Amniotic epithelial cell (primary cell): ENCODE measurements at regions not wholly inside any gene's neighbourhood (a gene's known extent, or its start where the extent isn't known, plus 50 kb on each side); places are given as distances from the start of the nearest gene placed in this dataset.

Source experiments
- DNase-seq: peaks from one replicate; pipeline ENCODE4 v3.0.0-alpha.2; 2010; ENCODE audit warnings: low read depth

DNA sequence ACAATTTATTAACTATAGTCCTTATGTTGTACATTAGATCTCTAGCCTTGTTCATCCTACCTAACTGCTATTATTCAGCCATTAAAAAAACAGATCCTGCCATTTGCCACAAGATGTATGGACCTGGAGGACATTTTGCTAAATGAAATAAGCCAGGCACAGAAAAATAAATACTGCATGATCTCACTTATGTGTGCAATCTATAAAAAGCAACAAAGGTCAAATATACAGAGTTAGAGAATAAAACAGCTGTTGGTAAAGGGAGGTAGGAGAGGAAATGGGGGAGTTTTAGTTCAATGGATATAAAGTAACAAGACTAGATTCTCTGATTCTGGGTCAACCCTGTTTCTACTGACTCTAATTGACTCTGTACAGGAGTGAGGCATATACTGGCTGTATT, 103.3 kb upstream of the FAM9C start:
- DNase-seq: no peak

DNA sequence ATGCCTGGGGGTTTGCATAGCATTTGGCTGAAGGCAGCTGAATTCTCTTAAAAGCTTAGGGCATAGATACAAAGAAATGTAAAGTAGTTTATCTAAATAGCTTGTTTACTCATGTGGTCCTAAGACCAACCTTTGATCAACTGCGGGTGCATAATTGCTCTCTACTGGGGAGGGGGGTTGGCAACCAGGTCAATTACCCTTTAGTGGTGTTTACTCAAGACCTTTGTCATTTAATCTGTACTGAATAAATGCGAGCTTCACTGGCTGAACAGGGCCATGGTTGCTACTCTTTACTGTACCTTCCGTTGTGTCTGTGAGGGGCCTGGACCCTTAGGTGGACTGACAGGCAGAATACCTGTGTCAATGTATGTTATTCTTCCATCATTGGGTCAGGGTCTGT, 102.7 kb upstream of the FAM9C start:
- DNase-seq: no peak

GRCh38 chrX:13144927-13145655, 100.7 kb upstream of the FAM9C start:
- DNase-seq: no peak

GRCh38 chrX:13142891-13143290, 98.5 kb upstream of the FAM9C start:
- peak; percentile 71 for DNase-seq

DNA sequence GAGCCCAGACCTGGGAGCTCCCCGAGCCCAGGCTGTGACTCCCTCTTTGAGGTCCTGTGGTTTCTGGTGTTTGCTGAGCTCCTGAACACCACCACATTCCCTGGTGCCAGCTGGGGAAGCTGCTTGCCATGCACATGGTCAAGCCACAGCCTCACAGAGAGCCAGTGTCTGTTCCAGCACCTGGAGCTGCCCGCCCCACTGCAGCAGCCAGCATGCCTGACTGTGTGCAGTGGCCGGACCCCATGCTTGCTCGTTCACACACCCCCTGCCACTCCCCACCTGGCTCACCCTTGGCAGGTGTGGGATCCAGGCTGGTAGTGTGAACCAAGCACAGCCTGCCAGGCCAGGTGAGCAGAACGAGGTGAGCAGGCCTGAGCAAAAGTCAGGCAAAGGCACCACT, 95.6 kb upstream of the FAM9C start:
- DNase-seq: no peak

DNA sequence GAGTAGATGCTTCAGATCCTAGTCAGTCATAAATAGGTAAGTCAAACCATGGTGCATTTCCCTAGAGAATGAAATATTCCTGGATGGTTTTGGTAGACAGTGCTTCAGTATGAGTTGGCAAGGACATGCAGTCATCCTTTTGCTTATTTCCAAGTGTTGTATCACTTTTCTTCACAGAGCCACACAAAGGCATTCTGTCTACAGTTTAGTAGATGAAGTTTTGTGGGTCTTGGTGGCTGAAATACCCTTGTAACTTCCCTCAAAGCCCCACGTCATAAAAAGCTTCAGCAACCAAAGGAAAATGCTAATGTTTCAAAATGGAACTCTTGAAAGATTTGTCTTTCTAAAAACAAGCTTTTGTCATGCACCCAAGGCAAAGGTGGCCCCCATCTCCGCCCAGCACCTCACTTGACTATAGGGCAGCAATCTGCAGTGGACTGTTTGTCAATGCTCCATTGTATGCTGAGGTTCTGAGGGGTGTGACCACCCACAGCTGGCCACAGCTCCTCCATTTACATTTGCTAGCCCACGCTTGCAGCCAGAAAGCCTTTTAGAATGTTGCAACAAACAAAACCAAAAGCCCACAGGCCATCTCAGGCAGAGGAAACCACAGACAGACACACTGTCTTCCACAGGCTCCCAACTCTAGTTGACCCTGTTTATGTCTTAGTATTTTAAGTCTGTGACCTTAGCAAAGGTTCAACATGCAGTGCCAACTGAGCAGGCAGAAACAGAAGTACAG, 87.1 kb upstream of the FAM9C start:
- DNase-seq: peak; percentile 68

DNA sequence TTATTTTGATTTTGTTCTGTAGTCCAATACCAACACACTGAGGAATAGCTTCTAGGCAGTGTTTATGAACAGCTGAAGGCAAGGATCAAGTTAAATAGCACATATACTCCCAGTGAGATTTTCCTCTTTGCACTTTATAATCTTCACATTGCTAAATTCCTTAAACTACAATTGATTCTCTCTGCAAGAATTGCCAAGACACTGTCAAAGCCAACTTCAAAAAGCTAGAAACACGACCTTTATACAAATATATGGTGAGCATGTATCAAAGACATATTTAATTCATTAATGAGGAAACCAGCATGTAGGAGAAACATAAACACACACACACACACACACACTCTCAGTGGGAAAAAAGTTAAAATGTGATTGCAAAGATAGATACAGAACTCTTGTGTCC, 86.4 kb upstream of the FAM9C start:
- no peak for DNase-seq

- DNase-seq: peak; percentile 43
Observed at GRCh38 chrX:13128104-13128503, 83.7 kb upstream of the FAM9C start.

GRCh38 chrX:13126775-13127174, 82.4 kb upstream of the FAM9C start:
- peak; percentile 63 for DNase-seq

DNA sequence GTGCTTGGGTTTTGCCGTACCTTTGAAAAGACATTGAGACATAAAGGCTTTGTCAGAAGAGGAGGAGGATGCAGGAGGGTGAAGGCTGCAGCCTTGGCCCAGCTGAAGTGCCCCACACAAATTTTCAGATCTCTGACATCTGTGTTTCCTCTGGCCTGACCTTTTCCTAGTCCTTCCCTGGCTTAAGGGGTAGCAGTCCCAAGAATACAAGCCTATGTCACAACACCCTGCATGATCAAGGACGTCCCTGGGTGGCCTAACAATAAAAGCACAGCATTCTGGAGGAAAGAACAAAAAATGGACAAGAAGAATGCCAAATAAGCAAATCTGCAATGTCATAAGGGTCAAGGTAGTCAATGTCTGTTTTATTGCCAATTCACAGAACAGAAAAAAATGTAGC, 80.8 kb upstream of the FAM9C start:
- no peak for DNase-seq

DNA sequence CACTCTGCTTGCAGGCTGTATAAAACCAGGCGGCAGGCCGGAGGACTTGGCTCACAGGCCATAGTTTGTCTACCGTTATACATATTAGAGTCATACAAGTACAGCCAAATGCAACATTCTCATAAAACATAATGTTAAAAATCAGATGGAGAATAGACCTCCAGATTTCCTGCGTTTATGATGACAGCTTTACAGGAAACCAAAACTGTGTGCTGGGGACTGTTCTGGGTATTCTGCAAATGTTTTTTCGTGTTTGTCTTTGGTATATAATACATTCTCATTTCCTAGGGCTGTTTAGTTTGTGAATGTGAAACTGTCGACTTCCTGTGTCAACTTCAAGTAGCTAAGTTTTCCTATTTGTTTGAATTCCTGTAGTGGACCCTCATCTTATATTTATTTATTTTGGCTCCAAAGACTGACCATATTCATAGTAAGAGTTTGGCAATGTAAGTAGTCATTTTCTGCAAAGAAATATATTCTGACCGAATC, 79.5 kb upstream of the FAM9C start:
- DNase-seq: no peak

DNA sequence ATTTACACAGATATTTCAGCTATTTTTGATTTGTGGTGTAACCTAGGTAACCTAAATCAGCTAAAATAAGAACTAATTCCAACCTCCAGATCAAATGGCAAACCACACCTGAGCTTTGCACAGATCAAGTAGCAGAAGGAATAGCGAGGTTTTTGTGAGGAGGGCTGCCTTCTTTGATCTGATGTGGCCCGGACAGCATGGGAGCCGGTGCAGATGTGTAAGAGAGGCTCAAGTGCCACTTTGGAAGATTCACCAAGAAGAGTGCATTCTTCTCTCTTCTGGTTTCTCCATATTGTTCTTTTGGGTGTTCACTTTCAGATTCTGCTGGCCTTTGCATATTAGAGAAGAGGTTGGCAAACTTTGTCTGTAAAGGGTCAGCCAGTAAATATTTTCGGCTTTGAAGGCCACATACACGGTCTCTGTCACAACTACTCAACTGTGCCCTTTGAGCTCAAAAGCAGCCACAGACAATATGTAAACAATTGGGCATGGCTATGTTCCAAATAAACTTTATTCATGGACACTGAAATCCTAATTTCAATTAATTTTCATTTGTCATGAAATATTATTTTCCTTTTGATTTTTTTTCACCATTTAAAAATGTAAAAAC, 78.9 kb upstream of the FAM9C start:
- no peak for DNase-seq

DNA sequence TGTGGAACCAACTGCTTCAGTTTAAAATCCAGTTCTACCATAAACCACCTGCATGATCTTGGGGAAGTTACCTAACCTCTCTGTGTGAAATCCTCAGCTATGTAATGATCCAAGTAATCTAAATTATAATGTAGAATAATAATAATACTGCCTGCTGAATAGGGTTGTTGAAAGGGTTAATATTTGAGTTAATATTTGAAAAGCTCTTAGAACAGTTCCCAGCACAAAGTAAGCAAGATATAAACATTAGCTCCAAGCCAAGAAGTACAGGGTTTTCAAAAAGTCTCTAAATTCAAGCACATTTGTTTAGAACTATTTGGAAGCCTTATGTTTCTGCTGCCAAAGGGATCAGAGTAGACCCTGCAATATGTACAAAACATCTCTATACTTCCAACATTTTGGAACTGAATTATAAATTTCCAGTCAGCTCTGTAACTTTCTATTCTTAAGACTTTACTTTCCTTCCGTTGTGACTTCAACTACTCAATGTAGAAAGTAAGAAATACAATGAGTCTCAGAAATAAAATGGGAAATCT, 76.7 kb upstream of the FAM9C start:
- no peak for DNase-seq

DNA sequence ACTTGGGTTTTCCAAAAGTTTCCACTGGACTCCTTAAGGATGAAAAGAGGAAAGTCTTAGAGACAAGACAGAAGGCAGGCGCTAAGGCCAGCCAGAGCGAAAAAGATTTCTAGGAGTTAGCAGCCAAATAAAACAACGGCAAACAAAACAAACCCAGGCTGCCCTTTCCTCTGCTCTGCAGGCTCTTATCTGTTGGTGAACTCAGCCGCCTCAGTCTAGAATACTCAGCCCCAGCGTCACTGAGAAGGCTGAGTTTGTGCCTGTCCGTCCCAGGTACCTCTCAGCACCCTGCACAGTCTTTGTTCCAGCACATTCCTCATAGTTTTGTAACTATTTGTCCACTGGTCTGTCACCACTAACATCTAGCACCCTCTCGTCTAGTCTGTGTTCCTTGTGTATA, 75.6 kb upstream of the FAM9C start:
- peak; percentile 88 for DNase-seq

- peak; percentile 68 for DNase-seq
Observed at GRCh38 chrX:13119386-13119785, 75.0 kb upstream of the FAM9C start.

GRCh38 chrX:13115146-13115855, 70.9 kb upstream of the FAM9C start:
- DNase-seq: no peak

- no peak for DNase-seq
Observed at GRCh38 chrX:13112499-13112898, 68.1 kb upstream of the FAM9C start.

GRCh38 chrX:13110433-13111324, 66.3 kb upstream of the FAM9C start:
- peak; percentile 99 for DNase-seq

DNA sequence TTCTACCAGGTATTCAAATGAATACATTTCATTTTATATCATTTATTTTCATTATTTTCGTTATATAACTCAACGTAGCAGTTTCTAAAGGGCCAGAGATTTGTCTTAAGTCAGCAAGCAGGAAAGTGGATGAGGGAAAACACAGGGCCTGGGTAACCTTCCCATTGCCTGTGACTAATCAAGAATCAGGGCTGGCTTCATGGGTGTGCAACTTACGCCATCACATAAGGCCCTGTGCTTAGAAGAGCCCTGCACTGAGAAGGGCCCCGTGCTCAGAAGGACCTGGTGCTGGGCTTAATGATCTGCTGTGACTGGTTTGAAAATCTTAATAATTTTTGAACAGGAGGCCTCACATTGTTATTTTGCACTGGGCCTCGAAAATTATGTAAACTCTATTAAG, 65.4 kb upstream of the FAM9C start:
- DNase-seq: peak; percentile 94

- no peak for DNase-seq
Observed at GRCh38 chrX:13103914-13104274, 59.5 kb upstream of the FAM9C start.

GRCh38 chrX:13103188-13103913, 58.9 kb upstream of the FAM9C start:
- DNase-seq: no peak
